ENCODE measurements at regions not wholly inside any gene's neighbourhood (a gene's known extent, or its start where the extent isn't known, plus 50 kb on each side); places are given as distances from the start of the nearest gene placed in this dataset.
"Not testable (repeated sequence)": the region's sequence is repeated elsewhere in the genome, so short reads cannot be mapped to it uniquely, and the experiment has no call there.

DNA sequence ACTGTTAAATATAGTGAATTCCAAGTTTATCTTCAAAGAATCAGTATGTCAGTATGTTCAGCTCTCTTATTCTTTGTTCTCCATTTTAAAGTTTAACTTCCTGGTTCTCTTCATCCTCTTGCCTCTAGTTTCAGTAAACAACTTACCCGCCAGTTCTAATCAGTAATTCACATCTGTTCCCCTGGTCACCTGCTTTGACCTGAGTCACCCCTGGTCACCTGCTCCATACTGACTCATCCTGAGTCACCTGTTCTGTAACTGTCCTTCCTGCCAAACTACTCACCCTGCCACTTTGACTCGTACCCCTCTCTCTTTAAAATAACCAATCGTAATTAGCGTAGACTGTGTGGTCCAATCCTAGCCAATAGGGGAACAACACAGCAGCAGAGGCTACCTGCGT lies 992.7 kb upstream of the HS3ST1 start:
- no peak for DNase-seq

DNA sequence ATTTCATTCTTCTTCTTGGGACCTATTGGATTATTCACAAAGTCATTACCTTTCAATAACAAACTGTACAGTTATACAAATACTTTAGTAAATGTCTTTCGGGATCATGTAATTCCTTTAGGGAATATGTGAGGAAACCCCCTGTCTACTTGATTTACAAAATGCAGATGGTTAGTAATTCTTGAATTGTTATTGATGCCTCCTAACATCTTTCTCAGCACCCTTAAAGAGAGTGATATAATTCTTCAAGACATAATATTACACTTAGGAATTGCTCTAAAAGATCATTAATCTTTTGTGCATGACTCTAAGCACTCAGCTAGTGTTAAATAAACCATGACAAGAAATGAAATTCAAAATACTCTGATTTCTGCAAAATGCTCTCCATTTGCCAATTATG lies 988.1 kb upstream of the HS3ST1 start:
- DNase-seq, result no peak

DNA sequence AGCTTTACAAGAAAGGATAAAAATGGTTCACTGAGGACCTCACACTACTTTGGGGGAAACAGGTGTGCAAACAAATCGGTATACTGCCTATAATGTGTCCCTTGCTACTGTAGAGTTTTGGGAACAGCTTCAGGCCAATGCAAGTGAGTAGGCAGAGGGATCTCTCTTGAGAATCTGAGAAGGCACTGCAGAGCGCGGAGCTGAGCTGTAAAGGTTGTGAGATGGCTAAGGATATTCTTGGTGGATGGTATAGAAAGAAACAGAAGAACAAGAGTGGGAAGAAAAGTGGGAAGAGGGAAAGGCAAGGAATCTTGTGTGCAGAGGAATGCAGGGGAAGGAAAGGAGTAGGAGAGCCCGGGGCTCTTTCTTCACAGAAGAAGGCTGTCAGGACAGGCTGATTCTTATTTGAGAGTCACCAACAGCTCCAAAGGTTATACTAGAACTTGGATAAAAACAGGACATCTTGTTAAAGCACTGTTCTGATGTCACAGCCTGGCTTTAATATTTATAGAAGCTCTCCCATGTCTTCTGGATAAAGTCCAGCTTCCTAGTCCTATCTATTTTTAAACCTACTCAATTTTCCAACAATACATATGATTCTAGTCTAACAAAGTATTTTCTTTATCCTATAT lies 985.6 kb upstream of the HS3ST1 start:
- DNase-seq, result no peak

DNA sequence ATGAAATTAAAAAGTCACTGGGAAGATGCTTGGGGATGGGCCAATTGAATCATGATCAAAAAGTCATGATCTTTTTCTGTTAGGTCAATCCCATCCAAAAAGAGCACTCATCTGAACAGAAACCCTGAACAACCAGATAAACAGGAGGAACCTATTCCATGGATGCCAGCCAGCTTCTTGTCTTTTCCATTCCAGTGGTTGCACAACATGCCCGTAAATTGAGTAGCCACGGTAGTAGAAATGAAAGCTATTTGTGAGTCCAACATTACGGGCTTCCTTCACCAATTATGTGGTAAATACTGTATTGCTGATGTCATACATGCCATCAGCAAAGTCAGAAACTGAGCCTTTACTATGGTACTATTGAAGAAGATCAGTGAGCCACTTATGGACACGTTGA lies 982.4 kb upstream of the HS3ST1 start:
- no peak for DNase-seq

DNA sequence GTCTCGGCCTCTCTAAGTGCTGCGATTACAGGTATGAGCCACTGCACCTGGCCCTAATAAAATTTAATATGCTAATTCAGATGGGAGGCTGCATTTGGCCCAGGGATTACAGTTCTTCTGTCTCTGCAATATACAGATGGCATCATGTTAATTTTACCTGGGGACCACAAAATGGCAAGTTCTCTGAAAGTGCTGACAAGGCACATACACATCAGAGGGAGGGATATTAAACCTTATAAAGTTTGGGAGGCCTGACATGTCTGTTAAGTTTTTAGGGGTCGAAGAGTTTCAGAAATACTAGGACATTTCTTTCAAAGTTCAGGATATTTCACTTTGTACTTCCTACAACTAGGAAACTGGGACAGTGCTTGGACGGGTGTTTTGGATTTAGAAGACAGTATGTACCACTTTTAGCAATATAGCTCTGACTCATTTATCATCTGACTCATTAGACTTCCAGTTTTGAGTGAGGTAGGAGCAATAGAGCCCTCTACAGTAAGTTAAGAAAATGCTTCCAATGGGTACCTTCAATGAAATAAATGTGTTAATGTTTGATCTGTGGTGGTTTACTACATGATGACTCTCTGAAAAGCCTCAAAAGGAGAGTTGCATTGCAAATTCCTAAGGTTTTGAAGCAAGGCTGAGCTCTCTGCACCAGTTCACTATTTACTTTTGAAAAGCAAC lies 981.0 kb upstream of the HS3ST1 start:
- no peak for DNase-seq

DNA sequence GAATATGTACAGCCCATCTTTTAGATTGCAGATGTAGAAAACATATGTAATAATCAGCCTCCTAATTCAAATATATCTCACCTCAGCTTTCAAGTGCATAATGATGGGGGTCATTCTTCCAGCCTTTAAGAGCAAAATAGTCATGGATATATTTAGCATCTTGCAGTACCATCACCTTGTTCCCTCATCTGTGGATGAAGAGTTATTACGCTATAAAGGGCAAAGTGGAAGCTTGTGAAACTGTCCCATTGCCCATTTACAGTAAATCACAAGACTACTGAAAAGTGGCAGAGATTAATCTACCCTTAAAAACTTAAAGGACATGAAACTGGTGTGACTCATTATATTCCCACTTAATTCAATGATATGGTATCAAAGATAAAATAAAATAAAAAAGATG lies 979.7 kb upstream of the HS3ST1 start:
- no peak for DNase-seq

DNA sequence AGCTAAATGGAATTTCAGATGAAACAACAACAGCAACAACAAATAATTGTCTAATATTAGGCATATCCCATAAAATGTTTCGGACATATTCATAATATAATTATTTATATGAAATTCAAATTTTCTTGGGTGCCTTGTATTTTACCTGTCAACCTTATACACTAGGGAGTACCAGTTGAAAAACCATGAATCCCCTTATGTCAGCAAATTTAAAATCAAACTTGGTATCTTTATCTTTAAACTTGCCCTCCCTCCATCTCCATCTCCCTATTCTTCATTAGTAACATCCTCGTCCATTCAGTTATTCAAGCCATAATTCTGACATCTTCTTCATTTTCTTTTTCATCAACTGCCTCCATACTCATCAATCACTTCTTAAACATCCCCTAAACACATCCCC lies 974.5 kb upstream of the HS3ST1 start:
- no peak for DNase-seq

DNA sequence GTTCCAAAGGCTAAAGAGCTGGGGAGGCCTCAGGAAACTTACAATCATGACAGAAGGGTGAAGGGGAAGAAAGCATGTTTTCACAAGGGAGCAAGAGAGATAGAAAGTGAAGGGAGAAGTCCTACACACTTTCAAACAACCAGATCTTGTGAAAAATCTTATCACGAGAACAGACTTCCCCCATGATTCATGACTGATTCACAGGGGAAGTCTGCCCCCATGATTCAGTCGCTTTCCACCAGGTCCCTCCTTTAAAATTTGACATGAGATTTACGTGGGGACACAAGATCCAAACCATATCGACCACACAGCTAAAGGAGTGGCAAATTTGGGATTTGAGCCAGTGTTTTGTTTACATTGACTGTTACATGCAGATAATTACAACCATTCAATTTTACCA lies 971.1 kb upstream of the HS3ST1 start:
- DNase-seq, result no peak

DNA sequence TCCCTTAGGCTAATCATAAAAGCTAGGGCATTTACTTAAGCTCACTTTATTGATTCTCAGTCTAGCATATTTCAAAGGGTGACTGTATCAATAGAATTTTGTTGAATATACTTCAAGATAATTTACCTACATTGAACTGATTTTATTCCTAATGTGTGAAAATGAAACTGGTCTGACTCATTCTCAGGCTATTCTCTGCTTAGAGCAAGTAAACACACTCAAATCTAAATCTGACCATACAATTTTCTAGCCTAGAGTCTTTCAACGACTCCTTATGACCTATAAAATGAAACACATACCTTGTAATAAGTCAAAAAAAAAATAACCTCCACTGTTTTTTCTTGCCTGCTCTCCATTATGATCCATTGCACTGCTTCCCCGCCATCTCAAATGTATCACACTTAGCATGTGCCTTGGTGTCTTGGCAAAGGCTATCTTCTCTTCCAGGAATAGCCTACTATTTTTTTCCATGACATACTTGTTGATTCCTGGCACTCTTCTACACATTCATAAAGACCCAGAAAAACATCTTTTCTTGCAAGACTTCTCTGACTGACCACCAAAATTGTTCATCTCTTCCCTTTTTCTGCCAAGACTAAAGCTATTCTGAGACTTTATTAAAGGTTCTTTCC lies 965.1 kb upstream of the HS3ST1 start:
- no peak for DNase-seq

DNA sequence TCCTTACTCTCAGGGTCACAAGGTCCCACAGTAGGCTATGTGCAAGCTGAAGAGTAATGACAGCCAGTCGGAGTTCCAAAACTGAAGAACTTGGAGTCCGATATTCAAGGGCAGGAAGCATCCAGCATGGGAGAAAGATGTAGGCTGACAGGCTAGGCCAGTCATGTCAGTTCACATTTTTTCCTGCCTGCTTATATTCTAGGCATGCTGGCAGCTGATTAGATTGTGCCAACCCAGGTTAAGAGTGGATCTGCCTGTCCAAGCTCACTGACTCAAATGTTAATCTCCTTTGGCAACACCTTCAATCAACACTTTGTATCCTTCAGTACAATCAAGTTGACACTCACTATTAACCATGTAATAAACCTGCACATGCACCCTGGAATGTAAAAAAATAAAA lies 960.9 kb upstream of the HS3ST1 start:
- DNase-seq, result no peak

DNA sequence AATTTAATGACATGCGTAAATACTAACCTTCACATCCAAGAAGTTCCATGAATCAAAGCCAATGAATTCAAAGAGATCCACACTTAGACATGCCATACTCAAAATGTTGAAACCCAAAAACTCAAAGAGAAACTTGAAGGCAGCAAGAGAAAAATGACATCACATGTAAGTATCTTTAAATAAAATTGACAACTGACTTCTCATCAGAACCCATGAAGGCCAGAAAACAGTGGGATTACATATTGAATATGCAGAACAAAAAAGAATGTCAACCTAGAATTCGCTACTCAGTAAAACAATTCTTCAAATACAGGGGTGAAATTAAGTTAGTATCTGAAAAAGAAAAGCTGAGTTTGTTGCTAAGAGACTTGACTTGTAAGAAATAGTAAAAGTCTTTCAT lies 953.9 kb upstream of the HS3ST1 start:
- no peak for DNase-seq

DNA sequence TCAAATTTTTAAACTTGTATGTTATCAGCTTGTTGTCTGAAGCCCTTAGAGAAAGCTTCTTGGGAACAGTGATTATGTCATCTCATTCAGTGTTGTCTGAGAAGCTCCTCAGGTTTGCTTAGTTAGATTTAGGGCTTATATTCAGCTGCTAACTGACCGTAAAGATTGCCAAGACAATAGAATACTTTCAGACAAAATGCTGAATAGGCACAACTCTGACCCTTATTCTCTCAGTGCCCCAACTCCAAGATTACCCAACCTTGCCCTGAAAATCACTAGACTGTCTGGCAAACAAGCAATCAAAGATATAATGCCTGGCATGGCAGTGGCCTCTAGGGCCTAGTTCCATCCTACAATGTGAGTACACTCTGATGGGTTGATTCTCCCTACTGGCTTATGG lies 950.5 kb upstream of the HS3ST1 start:
- no peak for DNase-seq

DNA sequence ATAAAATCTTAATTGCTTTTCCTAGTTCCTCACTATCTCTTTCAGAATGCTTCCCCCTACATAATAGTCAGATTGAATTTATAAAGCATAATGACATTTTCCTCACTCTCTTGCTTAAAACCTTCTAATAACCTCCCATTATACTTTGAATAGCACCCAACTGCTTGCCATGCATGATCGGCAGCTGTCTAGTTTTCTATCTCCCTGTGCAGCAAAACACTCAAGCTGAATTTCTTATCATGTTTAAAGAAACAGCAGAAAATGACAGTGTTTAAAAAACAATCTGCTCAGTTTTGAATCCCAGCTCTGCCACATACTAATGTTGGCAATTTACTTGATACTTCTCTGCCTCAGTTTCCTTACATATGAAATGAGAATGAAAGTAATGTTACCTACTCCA lies 947.1 kb upstream of the HS3ST1 start:
- DNase-seq, result no peak

DNA sequence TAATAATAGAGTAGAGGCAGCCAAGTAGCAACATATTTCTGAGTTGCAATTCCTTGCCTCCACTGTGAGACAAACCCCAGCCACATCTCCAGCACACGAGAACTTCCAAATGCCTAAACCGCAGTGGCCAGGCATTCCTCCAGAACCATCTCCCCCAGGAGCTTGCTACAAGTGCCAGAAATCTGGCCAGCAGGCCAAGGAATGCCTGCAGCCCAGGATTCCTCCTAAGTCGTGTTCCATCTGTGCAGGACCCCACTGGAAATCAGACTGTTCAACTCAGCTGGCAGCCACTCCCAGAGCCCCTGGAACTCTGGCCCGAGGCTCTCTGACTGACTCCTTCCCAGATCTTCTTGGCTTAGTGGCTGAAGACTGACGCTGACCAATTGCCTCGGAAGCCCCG lies 937.2 kb upstream of the HS3ST1 start:
- DNase-seq, result not testable (repeated sequence)

DNA sequence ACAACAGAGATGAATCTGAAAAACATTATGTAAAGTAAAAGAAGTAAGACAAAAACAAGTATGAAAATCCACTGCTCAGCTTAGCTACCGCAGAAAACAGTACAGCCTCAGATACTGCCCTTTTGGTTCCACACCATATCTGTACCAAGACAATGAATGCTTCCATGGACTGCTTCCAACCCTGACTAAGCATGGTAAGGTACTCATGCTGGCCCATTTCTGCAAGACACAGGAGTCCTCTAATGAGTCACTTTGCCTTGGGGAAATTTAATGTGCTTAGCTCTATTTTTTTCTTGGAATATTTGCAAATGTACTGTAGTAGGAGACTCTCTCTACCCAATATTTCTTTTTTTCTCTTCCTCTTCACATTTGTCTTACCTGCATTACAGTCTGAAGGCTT lies 931.7 kb upstream of the HS3ST1 start:
- no peak for DNase-seq

DNA sequence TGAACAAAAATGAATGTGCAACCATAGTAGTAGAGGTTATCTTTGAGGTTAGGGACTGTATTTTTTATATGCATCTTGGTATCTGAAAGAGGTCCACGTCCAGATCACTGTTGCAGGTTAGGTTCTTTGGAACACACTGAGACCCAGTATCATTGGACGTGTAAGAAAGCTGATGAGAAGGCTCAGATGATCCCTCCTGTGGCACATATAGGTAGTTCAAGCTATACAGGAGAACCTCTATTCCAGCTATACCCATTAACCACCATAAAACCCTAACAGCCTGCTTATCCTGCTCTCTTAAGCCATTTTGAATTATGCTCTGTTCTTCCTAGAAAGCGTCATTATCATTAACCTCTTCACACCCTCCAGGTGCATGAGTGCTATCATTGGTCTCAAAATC lies 930.7 kb upstream of the HS3ST1 start:
- DNase-seq, result no peak

DNA sequence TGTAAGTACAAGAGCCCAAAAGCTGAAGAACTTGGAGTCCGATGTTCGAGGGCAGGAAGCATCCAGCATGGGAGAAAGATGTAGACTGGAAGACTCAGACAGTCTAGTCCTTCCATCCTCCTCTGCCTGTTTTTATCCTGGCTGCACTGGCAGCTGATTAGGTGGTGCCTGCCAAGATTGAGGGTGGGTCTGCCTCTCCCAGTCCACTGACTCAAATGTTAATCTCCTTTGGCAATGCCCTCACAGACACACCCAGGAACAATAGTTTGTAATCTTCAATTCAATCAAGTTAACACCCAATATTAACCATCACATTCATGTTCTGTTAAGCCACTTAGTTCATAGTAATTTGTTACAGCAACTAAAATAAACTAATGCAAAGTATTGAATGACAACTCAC lies 904.4 kb upstream of the HS3ST1 start:
- DNase-seq, result not testable (repeated sequence)

DNA sequence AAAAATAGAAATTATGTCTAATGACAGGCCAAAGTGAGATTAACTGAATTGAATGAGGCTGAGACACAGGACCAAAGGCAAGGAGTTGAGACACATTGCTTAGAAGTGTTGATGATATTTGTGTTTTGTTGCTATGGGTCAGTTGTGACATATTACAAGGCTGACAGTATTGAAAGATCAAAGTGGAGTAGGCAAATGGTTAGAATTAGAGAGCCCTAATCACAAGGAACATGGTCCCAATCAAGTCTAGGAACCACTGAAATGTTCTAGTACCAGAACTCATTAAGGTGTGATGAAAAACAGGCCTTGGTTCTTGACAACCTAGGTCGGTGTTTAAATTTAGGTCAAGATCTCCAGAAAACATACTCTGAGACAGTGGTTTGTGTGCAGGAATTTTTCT lies 896.3 kb upstream of the HS3ST1 start:
- no peak for DNase-seq

DNA sequence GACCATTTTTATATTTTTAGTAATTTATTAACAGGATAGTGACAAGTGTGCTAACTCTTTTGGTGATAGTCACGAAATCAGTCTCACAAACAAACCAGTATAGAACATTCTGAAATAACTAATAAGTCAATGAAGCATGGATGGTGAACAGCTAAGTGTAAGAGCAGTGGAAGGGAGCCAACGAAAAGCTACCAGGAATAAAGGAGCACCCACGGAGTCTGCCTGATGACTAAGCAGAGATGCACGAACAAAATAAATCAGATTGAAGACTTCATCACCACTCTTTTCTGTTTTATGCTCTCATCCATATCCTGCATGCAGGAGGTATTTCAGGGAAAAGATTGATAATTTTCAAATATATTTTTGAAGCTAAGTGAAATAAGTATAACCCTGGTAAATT lies 891.1 kb upstream of the HS3ST1 start:
- no peak for DNase-seq

DNA sequence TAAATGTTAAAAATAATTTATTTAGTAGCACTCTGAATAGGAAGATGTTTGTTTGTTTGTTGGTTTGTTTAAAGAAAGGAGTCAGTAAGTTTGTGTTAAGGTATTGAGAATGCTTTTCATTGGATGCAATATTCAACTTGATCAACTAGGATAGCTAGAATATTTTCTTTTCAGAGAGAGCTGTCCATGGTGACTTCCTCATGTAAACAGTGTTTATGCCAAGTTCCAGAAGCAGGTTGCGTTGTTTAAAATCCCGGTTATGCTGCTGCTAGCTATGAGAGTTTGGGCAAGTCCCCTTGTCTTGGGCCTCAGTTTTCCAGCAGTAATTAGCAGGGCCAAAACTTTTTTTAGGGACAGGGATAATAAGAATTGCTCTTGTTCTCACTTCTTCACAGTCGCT lies 876.2 kb upstream of the HS3ST1 start:
- DNase-seq, result no peak

DNA sequence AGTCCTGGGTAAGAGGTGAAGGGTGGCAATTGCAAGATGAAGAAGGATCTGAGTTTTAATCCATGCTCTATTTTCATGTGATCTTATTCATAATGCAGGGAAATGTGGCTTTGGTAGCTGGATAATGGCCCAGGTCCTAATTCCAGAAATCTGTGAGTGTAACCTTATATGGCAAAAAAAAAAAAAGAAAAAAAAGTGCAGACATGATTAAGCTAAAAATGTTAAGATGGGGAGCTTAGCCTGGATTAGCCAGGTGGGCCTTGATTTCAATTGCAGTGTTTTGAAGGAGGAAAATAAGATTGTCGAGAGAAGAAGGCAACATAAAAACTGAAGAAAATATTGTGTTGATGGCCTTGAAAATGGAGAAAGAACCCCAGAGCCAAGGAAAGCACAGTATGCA lies 867.7 kb upstream of the HS3ST1 start:
- no peak for DNase-seq

DNA sequence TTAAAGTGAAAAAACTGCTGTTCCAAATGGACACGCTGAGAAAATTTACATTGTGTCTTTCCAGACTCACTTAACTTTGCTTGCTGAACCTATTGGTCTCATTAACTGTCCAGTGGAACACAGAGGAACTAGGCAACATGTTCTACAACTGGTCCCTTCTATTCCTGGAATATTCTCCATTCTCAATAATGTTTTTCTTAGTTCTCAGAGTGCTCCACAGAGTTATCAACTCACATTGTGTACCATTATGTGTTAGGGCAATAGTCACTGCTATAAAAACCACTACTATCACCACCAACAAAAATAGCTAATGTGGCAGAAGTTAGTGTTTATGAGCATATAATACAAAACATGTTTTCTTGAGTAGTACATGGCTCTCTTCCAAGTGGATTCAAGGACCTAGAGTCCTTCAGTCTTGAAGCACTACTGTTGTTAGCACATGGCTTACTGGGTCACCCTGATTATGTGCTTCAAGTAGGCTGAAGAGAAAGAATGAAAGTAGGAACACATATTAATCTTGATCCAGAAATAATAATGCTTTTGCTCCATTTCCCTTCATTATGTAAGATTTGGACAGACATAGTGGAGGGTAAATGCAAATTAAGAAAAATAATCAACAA lies 865.3 kb upstream of the HS3ST1 start:
- DNase-seq, result no peak

DNA sequence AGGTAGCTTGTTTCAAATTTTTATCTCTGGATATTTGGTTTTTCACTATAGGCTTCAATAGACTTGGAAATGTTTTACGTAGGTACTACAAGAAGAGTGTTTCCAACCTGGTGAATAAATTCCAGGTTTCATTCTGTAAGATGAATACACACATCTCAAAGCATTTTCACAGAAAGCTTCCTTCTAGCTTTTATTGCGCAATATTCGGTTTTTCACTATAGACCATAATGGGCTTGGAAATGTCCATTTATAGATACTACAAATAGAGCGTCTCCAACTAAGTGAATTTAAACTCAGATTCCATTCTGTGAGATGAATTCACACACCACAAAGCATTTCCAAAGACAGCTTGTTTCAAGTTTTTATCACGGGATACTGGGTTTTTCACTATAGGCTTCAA lies 857.7 kb upstream of the HS3ST1 start:
- DNase-seq, result no peak

DNA sequence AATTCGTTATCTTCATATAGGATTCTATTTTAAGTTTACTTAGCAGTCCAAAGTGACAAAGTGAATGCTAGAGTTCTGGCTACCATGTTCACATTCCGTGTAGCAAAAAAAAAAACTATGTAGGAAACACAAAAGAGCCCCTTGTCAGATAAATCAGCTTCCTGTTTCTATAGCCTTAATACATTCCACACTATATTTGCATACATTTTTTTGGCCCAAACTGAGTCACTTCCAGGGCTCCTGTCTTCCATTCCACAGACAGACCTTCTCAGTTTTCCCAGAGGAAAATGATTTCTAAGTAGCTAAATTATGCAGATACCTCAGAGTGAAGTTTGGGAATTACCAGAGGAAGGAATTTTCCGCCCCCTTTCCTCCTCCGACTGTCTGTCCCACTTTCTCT lies 841.9 kb upstream of the HS3ST1 start:
- DNase-seq, result no peak

Data from activated T-cell treated with anti-CD3 and anti-CD28 coated beads, Interleukin-2, amount 50 U/mL, for 1 hour (primary cell).